ENCODE measurements at regions not wholly inside any gene's neighbourhood (a gene's known extent, or its start where the extent isn't known, plus 50 kb on each side); places are given as distances from the start of the nearest gene placed in this dataset.

DNA sequence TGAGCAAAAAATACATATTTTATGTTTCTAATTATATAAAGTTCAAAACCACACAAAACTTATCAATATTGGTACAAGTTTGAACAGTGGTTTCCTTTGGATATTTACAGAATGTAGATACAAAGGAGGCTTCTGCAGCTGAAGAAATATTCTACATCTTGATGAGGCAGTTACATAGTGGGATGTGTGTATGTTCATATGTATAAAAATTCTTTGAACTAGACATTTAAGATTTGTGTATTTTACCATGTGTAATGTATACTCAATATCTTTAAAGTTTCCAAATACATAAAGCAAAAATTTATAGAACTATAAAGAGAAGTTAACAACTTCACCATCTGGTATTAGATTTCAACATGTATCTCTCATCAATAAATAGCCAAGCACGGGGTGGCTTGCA lies 80.7 kb upstream of the TNFSF4 start (continued):
- TF ChIP-seq, protein P1, sequence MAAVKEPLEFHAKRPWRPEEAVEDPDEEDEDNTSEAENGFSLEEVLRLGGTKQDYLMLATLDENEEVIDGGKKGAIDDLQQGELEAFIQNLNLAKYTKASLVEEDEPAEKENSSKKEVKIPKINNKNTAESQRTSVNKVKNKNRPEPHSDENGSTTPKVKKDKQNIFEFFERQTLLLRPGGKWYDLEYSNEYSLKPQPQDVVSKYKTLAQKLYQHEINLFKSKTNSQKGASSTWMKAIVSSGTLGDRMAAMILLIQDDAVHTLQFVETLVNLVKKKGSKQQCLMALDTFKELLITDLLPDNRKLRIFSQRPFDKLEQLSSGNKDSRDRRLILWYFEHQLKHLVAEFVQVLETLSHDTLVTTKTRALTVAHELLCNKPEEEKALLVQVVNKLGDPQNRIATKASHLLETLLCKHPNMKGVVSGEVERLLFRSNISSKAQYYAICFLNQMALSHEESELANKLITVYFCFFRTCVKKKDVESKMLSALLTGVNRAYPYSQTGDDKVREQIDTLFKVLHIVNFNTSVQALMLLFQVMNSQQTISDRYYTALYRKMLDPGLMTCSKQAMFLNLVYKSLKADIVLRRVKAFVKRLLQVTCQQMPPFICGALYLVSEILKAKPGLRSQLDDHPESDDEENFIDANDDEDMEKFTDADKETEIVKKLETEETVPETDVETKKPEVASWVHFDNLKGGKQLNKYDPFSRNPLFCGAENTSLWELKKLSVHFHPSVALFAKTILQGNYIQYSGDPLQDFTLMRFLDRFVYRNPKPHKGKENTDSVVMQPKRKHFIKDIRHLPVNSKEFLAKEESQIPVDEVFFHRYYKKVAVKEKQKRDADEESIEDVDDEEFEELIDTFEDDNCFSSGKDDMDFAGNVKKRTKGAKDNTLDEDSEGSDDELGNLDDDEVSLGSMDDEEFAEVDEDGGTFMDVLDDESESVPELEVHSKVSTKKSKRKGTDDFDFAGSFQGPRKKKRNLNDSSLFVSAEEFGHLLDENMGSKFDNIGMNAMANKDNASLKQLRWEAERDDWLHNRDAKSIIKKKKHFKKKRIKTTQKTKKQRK (IDR thresholded peaks at IDR 0.05; ENCODE audit: low read depth, low read length) = no peak

DNA sequence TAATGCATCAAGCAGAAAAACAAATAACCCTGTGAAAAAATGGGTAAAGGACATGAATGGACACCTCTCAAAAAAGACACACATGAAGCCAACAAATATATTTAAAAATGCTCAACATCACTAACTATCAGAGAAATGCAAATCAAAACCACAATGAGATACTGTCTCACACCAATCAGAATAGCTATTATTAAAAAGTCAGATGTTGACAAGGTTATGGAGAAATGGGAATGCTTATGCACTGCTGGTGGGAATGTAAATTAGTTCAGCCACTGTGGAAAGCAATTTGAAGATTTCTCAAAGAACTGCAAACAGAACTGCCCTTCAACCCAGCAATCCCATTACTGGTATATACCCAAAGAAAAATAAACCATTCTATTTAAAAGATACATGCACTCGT lies 86.6 kb upstream of the TNFSF4 start:
- ChIA-PET SMC1A (ENCODE audit: uncharacterized antibody, unreplicated experiment) (no interaction called here), CTCF (no interaction called here), RAD21 (ENCODE audit: unreplicated experiment) (no interaction called here), POLR2A (no interaction called here)
- intact Hi-C loops (cut with micrococcal nuclease; ENCODE audit: unreplicated experiment) = no loop called here
- FAIRE-seq = no peak
- H4K20me1 ChIP-seq (ENCODE audit: control insufficient read depth, insufficient read depth) = no peaks in the 10 kb centered on the region
- 95% methylated on average over 1 of the region's 1 CpG for WGBS (ENCODE audit: insufficient coverage, insufficient replicate concordance, low lambda C conversion rate, missing lambda C conversion rate)
- no peaks in the 10 kb centered on the region for H3K79me2 ChIP-seq (ENCODE audit: control insufficient read depth, insufficient read depth, low read length)
- H3K4me2 ChIP-seq (ENCODE audit: control insufficient read depth, insufficient read depth) = no peak overlapping the region
- TF ChIP-seq IKZF1 (conservative IDR thresholded peaks at IDR 0.05) = 0 out of 2 replicates have a peak, but pooled peaks have one; percentile 29
- TF ChIP-seq, protein P1 (IDR thresholded peaks at IDR 0.05; ENCODE audit: low read depth, low read length) = no peak
- no TSS peak for BruUV-seq (replicated peaks)
- H3K9me3 ChIP-seq (replicated peaks; ENCODE audit: control insufficient read depth, insufficient read depth, low read length) = no peaks in the 10 kb centered on the region; the same call in 2 of the 3 replicates
- no peaks in the 10 kb centered on the region; a peak in 1 of 4 replicates for H3K36me3 ChIP-seq (ENCODE audit: control insufficient read depth in 2 of 2, insufficient read depth in 2 of 2, low read length in 1 of 2)
- no peak for ATAC-seq
- H3K9ac ChIP-seq (ENCODE audit: control insufficient read depth, insufficient read depth, low read length) = no peak overlapping the region
- in situ Hi-C loops (cut with MboI) = no loop called here
- peaks cover 17% of the 10 kb centered on the region for H3K4me1 ChIP-seq (ENCODE audit: control insufficient read depth, insufficient read depth, low read length)
- no peak overlapping the region for H2AFZ ChIP-seq (ENCODE audit: control insufficient read depth, low read depth, low read length)
- no peak overlapping the region for H3K27ac ChIP-seq (ENCODE audit: control insufficient read depth, insufficient read depth)
- H3K27me3 ChIP-seq (replicated peaks in 1 of 2; ENCODE audit: control insufficient read depth in 2 of 2, insufficient read depth in 2 of 2, low read length in 1 of 2) = no peaks in the 10 kb centered on the region
- H3K4me3 ChIP-seq = no peak overlapping the region
- no peak for DNase-seq (ENCODE audit: low read depth, low spot score)

Measured in GM12878 (cell line).